ENCODE measurements at regions not wholly inside any gene's neighbourhood (a gene's known extent, or its start where the extent isn't known, plus 50 kb on each side); places are given as distances from the start of the nearest gene placed in this dataset.

GRCh38 chrX:20829665-20830491 lies 544.3 kb upstream of the CNKSR2 start:
- H3K4me3 ChIP-seq (ENCODE audit: low read length), result no peak overlapping the region
- TF ChIP-seq CTCF (IDR thresholded peaks at IDR 0.05; ENCODE audit: insufficient read depth, low read depth, low read length, missing control alignments), result no peak
- DNase-seq (ENCODE audit: low read depth), result peak; percentile 25

GRCh38 chrX:20825984-20826383 lies 548.2 kb upstream of the CNKSR2 start:
- TF ChIP-seq CTCF (IDR thresholded peaks at IDR 0.05; ENCODE audit: insufficient read depth, low read depth, low read length, missing control alignments), result no peak
- DNase-seq (ENCODE audit: low read depth), result no peak
- no peak overlapping the region for H3K4me3 ChIP-seq (ENCODE audit: low read length)

- no peak overlapping the region for H3K4me3 ChIP-seq (ENCODE audit: low read length)
- DNase-seq (ENCODE audit: low read depth), result no peak
- no peak for TF ChIP-seq CTCF (IDR thresholded peaks at IDR 0.05; ENCODE audit: insufficient read depth, low read depth, low read length, missing control alignments)
These were observed 537.3 kb upstream of the RPS6KA3 start for GRCh38 chrX:20803971-20804370.

- TF ChIP-seq CTCF (IDR thresholded peaks at IDR 0.05; ENCODE audit: insufficient read depth, low read depth, low read length, missing control alignments), result no peak
- peak; percentile 56 for DNase-seq (ENCODE audit: low read depth)
- no peak overlapping the region for H3K4me3 ChIP-seq (ENCODE audit: low read length)
These were observed 535.3 kb upstream of the RPS6KA3 start for GRCh38 chrX:20802036-20802435.

GRCh38 chrX:20796450-20796849 lies 529.7 kb upstream of the RPS6KA3 start:
- TF ChIP-seq CTCF (IDR thresholded peaks at IDR 0.05; ENCODE audit: insufficient read depth, low read depth, low read length, missing control alignments), result no peak
- H3K4me3 ChIP-seq (ENCODE audit: low read length), result no peak overlapping the region
- no peak for DNase-seq (ENCODE audit: low read depth)

GRCh38 chrX:20789103-20789502 lies 522.4 kb upstream of the RPS6KA3 start:
- no peak overlapping the region for H3K4me3 ChIP-seq (ENCODE audit: low read length)
- TF ChIP-seq CTCF (IDR thresholded peaks at IDR 0.05; ENCODE audit: insufficient read depth, low read depth, low read length, missing control alignments), result no peak
- DNase-seq (ENCODE audit: low read depth), result no peak

GRCh38 chrX:20767346-20767745 lies 500.6 kb upstream of the RPS6KA3 start:
- no peak for DNase-seq (ENCODE audit: low read depth)
- TF ChIP-seq CTCF (IDR thresholded peaks at IDR 0.05; ENCODE audit: insufficient read depth, low read depth, low read length, missing control alignments), result no peak
- H3K4me3 ChIP-seq (ENCODE audit: low read length), result no peak overlapping the region
